GM18868 (cell line): ENCODE measurements at regions not wholly inside any gene's neighbourhood (a gene's known extent, or its start where the extent isn't known, plus 50 kb on each side); places are given as distances from the start of the nearest gene placed in this dataset.

Source experiments
- ATAC-seq: cut with Tn5 transposase; IDR thresholded peaks from one replicate; pipeline ENCODE4 v1.9.1; 2021; ENCODE audit warnings: mild to moderate bottlenecking, moderate library complexity; ENCODE audit not compliant: unreplicated experiment

DNA sequence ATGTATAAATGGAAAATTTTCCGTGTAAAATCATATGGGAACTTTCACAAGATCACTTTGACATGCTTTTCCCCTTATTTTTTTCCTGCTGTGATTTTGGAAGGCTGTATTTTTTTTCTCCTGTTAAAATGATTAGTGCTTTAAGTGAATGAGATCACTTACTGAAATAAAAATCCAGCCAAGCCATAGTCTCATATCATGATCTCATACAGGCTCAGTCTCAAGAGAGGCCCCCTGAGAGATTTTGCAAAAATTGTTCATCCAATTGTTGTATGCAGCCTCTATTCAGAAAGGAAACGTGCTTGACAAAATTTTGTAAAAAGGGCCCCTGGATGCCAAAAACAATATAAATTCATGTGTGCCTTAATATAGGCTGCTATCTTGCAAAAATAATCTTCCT lies 528.2 kb downstream of the HDGFL1 start:
- ATAC-seq: no peak

DNA sequence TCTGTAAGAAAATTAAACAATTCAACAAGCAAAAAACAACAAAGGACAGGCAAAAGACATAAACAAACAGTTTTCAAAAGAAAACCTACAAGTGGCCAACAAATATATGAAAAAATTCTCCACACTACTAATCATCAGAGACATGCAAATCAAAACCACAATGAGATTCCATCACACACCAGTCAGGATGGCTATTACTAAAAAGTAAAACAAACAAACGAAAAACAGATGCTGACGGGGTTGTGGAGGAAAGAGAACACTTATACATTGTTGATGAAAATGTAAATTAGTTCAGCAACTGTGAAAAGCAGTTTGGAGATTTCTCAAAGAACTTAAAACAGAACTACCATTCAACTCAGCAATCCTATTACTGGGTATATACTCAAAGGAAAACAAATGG lies 537.6 kb downstream of the HDGFL1 start:
- ATAC-seq: no peak

DNA sequence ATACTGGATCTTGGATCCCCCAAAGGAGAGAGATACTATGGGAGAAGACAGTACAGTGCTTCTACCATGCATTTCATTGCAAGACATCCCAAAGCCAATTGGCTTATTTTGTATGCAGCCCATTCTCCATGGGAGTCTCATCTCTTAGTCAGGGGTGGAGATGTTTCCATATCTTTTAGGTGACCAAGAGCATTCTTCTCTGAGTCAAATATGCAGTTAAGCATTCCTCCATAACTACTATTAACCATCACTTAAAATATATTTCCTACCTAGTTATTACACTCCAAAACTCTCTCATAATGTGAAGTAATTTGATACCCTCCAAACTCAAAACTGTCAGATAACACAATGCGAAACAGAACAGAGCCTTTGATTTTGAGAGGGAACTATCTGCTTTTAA lies 542.6 kb downstream of the HDGFL1 start:
- ATAC-seq: no peak

DNA sequence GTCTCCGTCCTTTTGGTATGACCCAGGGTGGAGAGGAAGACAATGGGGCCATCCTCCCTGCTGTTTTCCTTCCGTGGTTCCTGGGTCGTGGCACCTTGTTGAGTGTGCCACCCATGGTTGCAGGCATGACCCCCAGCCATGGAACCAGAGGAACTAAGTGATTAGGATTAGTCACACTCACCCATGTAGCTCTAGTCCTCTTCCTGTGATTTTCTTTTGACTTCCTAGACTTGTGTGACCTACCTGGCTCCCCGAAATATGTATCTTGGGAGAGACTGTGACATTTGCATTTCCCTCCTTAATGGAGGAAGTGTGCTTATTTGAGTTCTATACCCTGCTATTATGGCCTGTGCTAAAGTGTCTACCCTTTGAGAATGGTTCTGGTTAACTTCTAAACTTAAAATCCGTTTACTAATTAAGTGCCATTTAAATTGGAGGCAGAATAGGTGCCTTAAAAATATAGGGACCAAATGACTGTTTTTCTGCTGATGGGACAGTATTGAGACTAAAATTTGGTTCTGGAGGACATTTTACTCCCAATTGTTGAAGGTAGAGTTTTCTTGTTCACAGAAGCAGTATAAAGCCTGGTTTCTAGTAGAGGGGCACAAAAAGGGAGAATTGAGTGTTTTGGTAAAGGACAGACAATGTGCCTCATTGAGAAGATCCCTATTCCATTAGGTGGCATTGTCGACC lies 545.6 kb downstream of the HDGFL1 start:
- no peak for ATAC-seq

DNA sequence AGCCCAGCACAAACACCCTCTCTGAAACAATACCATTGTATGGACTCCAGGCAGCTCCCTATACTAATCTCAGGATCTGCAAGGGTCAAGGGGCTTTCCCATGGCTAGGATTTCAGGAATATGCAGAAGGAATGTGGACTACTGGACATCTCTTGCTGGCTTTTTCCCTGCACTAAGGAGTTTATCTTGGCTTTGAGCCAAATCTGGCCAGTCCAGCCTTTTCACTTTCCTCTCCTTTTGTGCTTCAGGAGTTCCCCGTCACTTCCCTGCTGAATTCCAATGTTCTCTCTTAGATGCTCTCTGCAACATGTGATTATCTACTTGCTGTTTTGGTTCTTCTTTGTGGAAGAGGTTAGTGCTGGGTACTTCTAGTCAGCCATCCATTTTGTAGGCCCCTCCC lies 568.2 kb downstream of the HDGFL1 start:
- no peak for ATAC-seq

DNA sequence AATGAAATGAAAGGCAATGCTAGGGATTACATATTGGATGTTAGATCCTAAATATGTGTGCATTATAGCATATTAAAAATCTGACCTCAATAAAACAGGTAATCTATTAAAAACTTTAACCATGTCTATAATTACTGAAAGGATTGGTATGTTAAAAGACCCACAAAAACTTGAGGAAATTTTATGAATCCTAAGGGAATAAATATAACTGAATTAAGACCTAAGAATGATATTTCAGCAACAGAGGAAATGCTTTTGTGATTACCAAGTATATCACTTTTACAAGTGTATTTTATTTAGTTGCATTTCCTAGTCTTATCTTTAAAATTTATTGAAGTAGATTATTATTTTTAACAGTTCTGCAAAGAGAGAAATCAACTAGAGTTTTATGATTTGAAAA lies 571.5 kb downstream of the HDGFL1 start:
- no peak for ATAC-seq

DNA sequence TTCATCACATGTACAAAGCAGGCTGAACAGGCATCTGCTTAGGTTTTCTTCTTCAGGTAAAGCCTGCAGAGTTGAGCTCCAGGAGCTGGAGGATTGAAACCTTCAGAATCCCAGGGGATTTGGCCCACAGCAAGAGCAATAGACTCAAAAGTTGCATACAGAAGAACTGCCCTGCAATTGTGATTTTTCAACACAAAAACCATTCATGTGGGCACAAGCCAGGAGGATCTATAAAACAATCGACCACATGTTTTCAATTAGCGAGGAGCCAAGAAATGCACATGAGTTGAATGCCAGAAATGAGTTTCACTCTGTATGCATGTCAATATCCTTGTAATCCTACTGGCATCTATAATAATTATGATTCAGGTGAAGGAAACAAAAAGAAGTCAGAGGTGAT lies 576.4 kb downstream of the HDGFL1 start:
- ATAC-seq: no peak

DNA sequence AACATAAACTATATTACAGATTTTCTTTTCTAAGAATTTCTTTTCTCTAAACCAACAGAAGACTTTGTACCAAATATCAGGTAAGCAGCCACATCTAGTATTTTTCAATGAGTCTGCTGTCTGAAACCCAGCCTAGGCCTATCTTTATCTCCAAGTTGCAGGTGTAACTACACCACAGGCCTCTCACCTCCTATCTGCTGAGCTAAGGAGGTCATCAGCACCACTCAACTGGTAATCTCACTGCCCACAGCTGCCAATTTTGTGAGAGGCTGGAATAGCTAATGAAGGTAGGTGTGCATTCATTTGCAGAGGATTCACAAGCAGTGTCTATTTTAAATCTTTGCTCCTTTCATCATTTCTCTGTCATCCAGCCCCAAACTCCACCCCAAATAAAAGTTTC lies 584.8 kb downstream of the HDGFL1 start:
- no peak for ATAC-seq

DNA sequence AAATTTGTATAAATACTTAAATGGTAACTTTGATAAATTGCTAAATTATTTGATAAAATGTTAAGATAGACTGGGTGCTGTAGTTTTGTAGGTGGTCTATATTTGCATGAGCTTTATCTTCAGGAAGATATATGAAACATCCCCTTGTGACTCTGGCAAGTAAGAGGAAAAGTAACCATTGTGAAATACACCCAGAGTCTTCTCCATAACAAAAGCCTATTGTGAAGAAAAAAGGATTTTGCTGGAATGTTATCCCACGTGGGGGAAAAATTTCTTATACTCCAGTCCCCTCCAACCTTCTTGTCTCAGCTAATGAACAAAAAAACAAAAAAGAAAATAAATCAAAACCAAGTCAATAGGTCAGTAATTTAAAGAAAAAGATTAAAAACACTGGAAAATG lies 600.7 kb downstream of the HDGFL1 start:
- no peak for ATAC-seq

DNA sequence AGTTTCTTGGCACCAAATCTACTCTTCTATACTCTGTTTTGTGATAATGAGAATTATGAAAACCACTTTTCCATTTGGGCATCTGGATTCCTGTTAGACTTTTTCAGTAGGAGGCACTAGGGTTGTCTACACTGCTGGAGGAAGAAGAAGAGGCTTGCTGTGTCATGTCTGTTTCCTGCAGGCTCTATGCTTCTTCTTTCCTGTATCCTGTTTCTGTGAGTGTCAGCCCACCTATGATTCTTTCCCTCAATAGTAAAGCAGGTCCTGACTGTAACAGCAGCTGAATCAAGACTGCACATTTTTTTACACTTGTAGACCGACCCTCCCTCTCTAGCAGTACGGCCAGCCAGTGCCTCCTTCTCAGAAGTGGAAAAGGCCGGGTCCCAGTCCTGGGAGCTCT lies 603.9 kb downstream of the HDGFL1 start:
- ATAC-seq: no peak

DNA sequence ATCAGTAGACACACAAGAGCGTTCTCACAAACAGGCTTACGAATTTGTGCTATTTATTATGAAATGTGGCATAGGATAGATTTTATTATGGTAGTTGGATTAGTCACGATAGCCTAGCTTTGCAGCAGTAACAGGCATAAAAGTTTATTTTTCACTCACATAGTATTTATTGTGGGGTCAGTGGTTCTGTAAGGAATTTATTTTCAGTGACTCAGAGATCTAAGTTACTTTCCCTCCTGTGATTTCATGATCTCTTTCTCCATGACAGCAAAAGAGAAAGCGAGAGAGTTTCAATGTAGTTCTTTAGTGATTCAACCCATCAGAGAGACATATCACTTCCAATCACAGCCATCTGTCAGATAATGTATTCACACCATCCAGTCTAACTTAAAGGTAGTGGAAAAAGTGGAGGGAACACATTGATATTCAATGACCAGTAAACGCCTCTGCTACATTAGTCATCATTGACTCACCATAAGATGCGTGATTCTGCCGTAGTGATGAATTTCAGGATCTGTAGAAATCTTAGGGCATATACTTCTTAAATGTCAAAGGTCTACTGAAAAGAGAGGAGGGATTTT lies 605.5 kb downstream of the HDGFL1 start:
- ATAC-seq: no peak

DNA sequence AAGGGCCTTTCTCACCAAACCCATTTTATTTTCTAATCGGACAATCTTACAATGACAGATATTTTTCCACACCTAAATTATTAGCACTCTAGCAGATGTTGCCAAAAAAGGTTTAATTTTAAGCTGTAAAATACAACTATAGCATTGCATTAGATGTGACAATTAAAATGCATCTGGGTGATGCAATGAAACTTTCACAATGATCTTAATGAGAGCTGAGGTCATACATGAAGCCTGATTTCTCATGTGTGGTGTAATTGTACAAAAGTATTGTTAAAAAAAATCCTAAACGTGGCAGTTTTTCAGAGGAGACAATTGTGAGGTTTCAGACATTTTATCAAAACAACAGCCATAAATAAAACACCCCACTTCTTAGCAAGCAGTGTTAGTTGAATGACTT lies 606.0 kb downstream of the HDGFL1 start:
- no peak for ATAC-seq

DNA sequence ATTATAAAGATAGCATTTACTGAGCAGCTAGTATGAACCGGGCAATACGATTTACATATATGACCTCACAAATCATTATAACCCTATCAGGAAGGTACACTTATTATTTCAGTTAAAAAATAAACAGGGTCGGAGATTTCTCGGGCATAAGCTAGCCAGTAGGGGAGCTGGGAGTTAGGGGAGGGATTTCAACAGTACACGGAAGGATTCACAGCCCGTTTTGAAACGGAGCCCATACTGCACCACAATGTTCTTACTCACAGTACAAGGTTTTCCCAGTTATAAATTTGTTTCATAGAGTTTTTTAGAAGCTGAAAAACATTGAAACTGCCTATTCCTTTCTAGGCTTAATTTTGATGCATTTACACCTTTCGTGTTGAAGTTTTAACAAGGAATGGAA lies 607.1 kb downstream of the HDGFL1 start:
- no peak for ATAC-seq

DNA sequence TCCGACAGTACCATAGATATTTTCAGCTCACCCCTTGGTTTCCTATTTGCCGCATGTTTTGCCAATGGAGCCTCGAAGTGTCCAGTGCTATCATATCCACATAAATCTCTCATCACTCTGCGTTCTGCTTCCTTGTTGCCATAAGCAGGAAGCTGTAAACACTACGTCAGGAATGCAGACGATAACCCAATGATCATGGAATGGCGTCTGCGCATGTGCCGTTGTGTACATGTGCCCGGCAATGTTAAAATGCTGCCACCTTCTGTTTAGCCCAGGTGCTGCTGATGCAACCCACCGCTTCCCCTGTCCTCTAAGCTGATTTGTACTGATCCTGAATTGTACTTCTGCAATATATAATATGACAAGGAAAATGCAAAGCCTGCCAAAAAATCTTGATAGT lies 607.5 kb downstream of the HDGFL1 start:
- ATAC-seq: no peak

DNA sequence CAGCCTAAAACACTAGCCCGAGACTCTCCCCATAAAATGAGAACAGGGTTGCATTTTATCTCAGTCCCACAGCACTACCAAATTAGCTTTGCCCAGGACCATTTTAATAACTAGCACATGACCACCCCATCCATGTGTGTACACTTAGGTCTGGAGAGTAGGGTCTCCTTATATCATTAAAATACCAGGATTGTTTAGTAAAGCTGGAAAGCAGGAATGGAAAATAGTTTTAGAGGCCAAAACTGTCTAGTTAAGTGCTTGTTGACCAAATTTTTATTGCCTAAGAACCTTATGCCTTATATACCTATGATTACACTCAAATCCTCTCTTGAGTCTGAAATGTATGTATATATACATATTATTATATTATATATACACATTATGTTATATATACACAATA lies 608.4 kb downstream of the HDGFL1 start:
- no peak for ATAC-seq

DNA sequence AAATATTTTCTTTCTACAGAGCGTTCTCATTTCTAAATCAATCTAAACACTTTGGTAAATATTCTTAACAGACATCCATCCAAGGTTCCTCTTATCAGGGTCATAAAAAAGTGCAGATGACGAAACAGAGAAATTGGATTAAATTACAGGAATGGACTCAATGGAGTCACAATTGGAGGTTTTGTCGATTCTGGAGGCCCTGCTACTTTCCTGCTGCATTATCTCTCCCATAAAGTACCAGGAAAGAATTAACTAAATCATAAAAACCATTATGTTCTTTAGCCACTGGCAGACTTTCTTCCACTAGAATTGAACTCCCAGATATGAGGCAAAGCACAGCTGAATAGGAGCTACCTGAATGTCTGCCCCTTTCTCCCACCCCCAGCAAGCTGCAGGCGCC lies 610.6 kb downstream of the HDGFL1 start:
- no peak for ATAC-seq

DNA sequence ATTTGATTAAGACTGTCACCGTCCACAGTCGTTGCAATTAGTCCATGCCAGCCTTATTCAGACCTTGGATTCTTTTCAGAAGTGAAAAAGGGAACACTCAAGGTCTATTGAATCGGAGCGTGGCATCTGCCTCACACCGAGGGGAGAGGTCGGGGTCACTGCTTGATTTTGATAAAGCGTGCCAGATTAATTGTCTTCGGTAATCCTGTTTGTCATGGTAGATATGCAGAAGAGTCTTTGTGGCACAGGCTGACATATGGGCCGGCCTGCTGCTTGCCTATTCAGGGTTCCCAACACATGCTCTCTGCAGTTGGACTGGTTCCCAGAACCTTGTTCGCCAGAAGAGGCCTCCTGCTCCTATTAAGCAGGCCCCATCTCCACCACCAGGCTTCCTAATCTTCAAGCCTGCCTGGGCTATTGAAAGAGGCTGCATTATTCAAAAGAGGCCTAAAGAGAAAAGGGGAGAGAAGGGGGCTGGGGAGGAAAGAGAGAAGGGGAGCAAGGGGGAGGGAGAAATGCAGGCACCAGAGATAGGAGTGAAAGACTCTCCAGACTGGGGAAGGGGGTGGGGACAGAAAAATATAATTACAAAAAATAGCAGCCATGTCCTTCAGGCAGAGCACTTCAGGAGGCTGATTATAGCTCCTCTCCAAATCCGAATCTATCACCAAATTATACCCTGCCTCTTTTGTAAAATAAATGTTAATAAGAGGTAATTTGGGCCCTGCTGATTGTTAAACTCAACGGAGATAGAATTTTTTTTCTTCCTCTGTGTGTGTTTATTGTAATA lies 611.3 kb downstream of the HDGFL1 start:
- ATAC-seq: no peak

DNA sequence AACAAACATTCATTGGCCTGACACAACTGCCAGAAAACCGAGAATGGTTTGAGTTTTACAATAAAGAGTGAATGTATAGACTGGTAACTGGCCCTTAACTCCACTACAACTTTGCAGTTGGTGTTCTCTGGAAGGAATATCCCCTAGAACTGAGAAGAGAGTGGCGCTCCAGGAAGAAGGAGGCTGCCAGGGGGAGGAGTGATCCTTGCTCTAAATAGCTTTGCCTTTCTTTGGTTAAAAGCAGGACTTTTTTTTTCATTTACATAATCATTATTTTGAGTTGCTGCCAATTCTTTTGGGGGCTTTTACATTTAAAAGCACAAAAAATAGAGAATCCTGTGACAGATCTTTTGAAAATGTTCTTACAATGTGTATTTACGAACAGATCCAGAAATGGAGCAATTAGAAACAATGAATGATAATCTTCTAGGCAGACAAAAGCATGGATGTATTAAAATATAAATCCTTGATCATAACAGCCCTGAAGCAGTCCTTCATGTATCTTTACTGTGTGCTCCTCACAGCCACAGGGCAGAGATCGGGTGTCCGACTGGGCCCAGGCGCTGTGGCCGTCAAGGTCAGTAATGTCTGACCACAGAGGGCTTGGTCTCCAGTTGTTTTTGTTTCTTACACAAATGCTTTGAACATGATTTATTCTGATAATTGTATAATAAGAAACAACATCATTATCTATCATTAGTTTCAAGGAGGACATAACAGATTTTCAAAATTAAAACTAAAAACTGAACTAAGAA lies 612.2 kb downstream of the HDGFL1 start:
- no peak for ATAC-seq

DNA sequence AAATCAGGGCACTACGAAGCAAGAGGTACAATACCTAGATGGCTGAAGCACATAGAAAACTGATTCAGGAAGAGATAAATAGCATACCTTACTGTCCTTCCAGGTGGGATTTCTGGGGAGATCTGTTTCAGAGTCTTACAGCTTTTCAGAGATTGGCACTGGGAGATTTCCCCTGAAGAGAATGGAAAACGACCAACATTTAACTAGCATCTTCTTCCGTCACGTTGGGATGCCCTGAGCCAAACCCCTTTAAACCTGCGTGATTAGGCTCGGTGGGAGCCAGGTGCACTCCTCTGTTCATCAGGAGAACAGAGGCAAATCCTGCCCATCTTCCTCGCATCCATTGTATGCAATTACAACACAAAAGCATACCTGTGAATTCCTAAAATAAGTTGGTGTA lies 614.5 kb downstream of the HDGFL1 start:
- ATAC-seq: no peak

DNA sequence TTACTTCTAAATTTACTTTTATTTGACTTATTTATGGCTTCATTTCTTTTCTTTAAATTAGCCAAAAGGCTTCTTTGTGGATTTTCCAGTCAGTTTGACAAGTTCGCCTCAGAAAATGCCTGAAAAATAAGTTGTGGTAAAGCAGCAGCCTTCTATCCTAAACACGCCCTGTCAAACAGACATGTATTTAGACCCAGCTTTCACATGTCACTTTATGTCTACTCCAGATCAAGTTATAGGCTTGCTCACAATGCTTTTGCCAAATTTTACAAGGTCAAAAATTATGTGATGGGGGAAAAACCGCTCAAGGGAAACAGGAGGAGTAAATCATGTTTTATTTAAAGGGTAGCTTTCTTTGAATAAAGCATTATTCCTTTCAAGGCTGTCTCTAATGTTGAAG lies 615.0 kb downstream of the HDGFL1 start:
- no peak for ATAC-seq

DNA sequence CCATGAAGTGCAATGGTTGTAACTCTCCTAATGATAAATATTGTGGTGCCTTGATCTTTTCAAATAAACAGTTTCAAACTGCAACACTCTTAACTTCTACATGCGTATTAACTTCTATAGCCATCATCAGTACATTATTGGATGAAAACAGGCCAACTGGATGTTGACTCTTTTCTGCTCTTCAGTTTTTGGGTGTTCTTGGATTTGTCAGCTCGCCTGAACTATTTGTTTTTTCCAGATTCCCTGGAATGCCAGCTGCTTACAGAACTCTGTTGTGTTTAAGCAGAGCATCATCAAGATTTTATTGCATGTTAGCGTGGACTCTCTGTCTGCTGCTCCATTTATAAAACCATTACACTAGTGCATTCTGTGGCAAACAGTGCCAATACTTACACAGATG lies 626.1 kb downstream of the HDGFL1 start:
- ATAC-seq: no peak

DNA sequence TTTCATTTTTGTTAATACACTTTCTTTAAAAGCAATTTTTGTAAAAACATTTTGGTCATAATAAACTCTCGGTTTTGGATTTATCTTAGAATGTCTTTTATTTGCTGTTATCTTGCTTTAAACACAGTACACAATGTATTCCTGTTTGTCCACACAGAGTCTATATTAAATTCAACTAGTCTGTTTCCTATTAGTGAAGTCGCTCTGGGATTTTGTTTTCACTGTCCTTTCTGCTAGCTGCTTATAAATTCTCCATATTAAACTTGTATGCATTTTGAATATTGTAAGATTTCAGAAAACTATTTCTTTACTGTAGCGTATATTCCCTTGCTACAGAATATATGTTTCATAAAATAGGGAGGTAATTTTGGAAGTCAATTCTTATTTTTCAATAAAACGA lies 630.2 kb downstream of the HDGFL1 start:
- ATAC-seq: no peak
